Calu3 (cell line): ENCODE measurements at regions not wholly inside any gene's neighbourhood (a gene's known extent, or its start where the extent isn't known, plus 50 kb on each side); places are given as distances from the start of the nearest gene placed in this dataset.

Experiments used
- BruUV-seq: library from RNA; stranded (reverse); fragments of 400-500 nt; replicated peaks from 2 replicates; lab custom pipeline; 2021; lab: Mats Ljungman, UMichigan
- CTCF ChIA-PET: fragments of 300-600 bp; sonication (Branson Sonifier 250); formaldehyde crosslinking; loops from one replicate; lab custom pipeline; 2022; ENCODE audit warnings: antibody characterized with exemption; lab: Charles Lee
- DNase-seq: peaks from one replicate; pipeline ENCODE4 v3.0.0; 2022
- H3K27ac Mint-ChIP-seq: one replicate; pipeline ENCODE4 v1.8.0; 2022; ENCODE audit warnings: mixed read lengths; ENCODE audit not compliant: unreplicated experiment
- H3K27me3 Mint-ChIP-seq: one replicate; pipeline ENCODE4 v1.8.0; 2022; ENCODE audit warnings: mixed read lengths; ENCODE audit not compliant: unreplicated experiment
- H3K36me3 Mint-ChIP-seq: one replicate; pipeline ENCODE4 v1.8.0; 2022; ENCODE audit warnings: mild to moderate bottlenecking, moderate library complexity, mixed read lengths; ENCODE audit not compliant: insufficient read depth, unreplicated experiment
- H3K4me1 Mint-ChIP-seq: one replicate; pipeline ENCODE4 v1.8.0; 2022; ENCODE audit warnings: mild to moderate bottlenecking, low read depth, mixed read lengths; ENCODE audit not compliant: unreplicated experiment
- H3K4me3 Mint-ChIP-seq: one replicate; pipeline ENCODE4 v1.8.0; 2022; ENCODE audit warnings: mild to moderate bottlenecking, low read depth, moderate library complexity, mixed read lengths; ENCODE audit not compliant: unreplicated experiment
- H3K9me3 Mint-ChIP-seq: one replicate; pipeline ENCODE4 v1.8.0; 2022; ENCODE audit warnings: low read depth, mixed read lengths; ENCODE audit not compliant: unreplicated experiment
- CTCF ChIP-seq: fragments of 200-600 bp; IDR thresholded peaks from one replicate; pipeline ENCODE4 v1.8.0; 2022; ENCODE audit warnings: antibody characterized with exemption; ENCODE audit not compliant: unreplicated experiment
- intact Hi-C: fragments of 100-400 bp; cut with micrococcal nuclease; formaldehyde crosslinking; loops from one replicate; pipeline ENCODE4 v1.10.0; 2022; ENCODE audit not compliant: unreplicated experiment

DNA sequence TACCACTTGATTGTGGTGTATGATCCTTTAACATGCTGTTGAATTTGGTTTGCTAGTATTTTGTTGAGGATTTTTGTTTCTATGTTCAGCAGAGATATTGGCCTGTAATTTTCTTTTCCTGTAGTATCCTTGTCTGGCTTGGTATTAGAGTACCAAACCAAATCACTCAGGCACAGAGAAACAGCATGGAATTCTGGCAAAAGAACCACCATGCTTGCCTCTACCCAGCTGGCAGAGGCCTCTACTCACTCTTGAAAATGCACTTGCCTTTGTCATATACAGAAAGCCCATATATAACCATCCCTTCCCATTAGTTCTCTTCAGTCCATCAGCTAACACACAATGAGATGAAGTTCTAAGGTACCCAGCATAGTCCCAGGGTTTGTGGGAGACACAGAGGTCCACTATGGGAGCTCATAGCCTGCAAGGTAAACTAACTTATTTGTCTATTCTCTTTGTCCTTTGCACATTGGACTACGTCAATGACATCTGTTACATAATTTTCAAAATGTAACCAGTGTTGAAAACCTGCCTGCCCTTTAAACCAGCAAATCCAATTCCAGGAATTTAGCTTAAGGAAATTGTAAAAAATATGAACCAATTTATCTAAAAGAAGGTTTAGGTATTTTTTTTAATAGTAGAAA is 82.1 kb upstream of the POMGNT2 start:
- H3K4me3 Mint-ChIP-seq = no peak overlapping the region
- no peak for TF ChIP-seq CTCF
- H3K9me3 Mint-ChIP-seq = no peaks in the 10 kb centered on the region
- intact Hi-C loops = no loop called here
- DNase-seq = no peak
- H3K36me3 Mint-ChIP-seq = no peaks in the 10 kb centered on the region
- CTCF ChIA-PET = interaction anchor here (0.9 kb wide), 1 partner anchor 26 kb away, joined by 3 read pairs; no protein-coding TSS in a partner anchor
- no TSS peak for BruUV-seq
- H3K27me3 Mint-ChIP-seq = no peaks in the 10 kb centered on the region
- H3K4me1 Mint-ChIP-seq = peaks cover 10% of the 10 kb centered on the region
- H3K27ac Mint-ChIP-seq = no peak overlapping the region

- CTCF ChIA-PET = no interaction called here
- intact Hi-C loops = no loop called here
- Mint-ChIP-seq H3K4me3 (no peak overlapping the region), H3K27ac (no peak overlapping the region), H3K4me1 (peaks cover 25% of the 10 kb centered on the region), H3K9me3 (no peaks in the 10 kb centered on the region), H3K27me3 (no peaks in the 10 kb centered on the region), H3K36me3 (peaks cover 4% of the 10 kb centered on the region)
- no TSS peak for BruUV-seq
- no peak for TF ChIP-seq CTCF
- DNase-seq = no peak
Measured at GRCh38 chr3:43185983-43186314, 80.1 kb upstream of the POMGNT2 start.

- Mint-ChIP-seq H3K36me3 (peaks cover 6% of the 10 kb centered on the region), H3K27me3 (no peaks in the 10 kb centered on the region), H3K27ac (no peak overlapping the region), H3K9me3 (no peaks in the 10 kb centered on the region), H3K4me1 (peaks cover 25% of the 10 kb centered on the region), H3K4me3 (no peak overlapping the region)
- intact Hi-C loops = no loop called here
- BruUV-seq = no TSS peak
- TF ChIP-seq CTCF = no peak
- DNase-seq = no peak
- CTCF ChIA-PET = no interaction called here
Measured at GRCh38 chr3:43185274-43185982, 79.5 kb upstream of the POMGNT2 start.

- H3K9me3 Mint-ChIP-seq = no peaks in the 10 kb centered on the region
- H3K36me3 Mint-ChIP-seq = peaks cover 18% of the 10 kb centered on the region
Measured at GRCh38 chr3:43183456-43183855, 77.6 kb upstream of the POMGNT2 start.

More at GRCh38 chr3:43183456-43183855, 77.6 kb upstream of the POMGNT2 start:
- Mint-ChIP-seq H3K27ac (no peak overlapping the region), H3K27me3 (no peaks in the 10 kb centered on the region), H3K4me1 (peaks cover 41% of the 10 kb centered on the region), H3K4me3 (no peak overlapping the region)
- no peak for TF ChIP-seq CTCF
- DNase-seq = no peak
- CTCF ChIA-PET = no interaction called here
- BruUV-seq = no TSS peak
- intact Hi-C loops = no loop called here
